GM12891 (cell line): ENCODE measurements at regions not wholly inside any gene's neighbourhood (a gene's known extent, or its start where the extent isn't known, plus 50 kb on each side); places are given as distances from the start of the nearest gene placed in this dataset.
"Not testable (repeated sequence)": the region's sequence is repeated elsewhere in the genome, so short reads cannot be mapped to it uniquely, and the experiment has no call there.

Experiments used
- POLR2A ChIP-seq: IDR thresholded peaks from 2 replicates; pipeline ENCODE4 v1.6.1; 2011; ENCODE audit warnings: low read depth, low read length, control low read depth
- POLR2AphosphoS5 ChIP-seq: IDR thresholded peaks from 2 replicates; pipeline ENCODE4 v1.6.1; 2011; ENCODE audit warnings: low read depth, low read length, control low read depth
- SPI1 ChIP-seq: IDR thresholded peaks from 2 replicates; pipeline ENCODE4 v1.6.1; 2011; ENCODE audit warnings: low read depth, low read length, control low read depth
- TAF1 ChIP-seq: IDR thresholded peaks from 2 replicates; pipeline ENCODE4 v1.6.1; 2011; ENCODE audit warnings: low read depth, low read length, control low read depth

DNA sequence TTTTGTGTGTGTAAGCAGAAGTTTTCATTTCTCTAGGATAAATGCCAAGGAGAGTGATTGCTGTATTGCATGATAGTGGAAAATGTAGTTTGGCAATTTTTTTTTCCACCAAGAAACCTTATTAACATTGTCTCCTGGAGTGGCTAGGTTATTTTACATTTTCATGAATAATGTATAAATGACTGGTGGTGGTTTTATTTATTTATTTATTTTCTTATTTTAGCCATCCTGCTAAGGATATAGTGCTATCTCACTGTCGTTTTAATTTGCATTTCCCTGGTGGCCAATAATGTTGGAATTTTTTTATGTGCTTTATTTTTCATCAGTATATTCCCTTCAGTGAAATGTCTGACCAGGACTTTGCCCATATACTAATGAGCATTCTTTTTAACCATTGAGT is 328.3 kb upstream of the OR4C13 start:
- not testable (repeated sequence) for TF ChIP-seq POLR2A, POLR2AphosphoS5, TAF1, SPI1
